Adrenal gland (tissue), 9 donors: ENCODE measurements at regions not wholly inside any gene's neighbourhood (a gene's known extent, or its start where the extent isn't known, plus 50 kb on each side); places are given as distances from the start of the nearest gene placed in this dataset.

Experiments
- DNase-seq, 7 donors: peaks; one replicate each; pipeline ENCODE4 v3.0.0-alpha.2; 2019 to 2020
- H3K27ac ChIP-seq, 5 donors: fragments of 200-600 bp; sonication (generic) in 4 of 5; 1 replicate in 3 of 5; 2 replicates in 2 of 5; pipeline versions ENCODE4 v1.5.1 to v1.8.0; 2016 to 2020; ENCODE audit warnings: mild to moderate bottlenecking in 1 of 5
- H3K27me3 ChIP-seq: fragments of 200-600 bp; 2 replicates; pipeline ENCODE4 v1.8.0; 2021
- H3K36me3 ChIP-seq, 2 donors: fragments of 200-600 bp; replicated peaks in 1 of 2; 1 replicate in 1 of 2; 2 replicates in 1 of 2; pipeline versions ENCODE4 v1.5.1 to v1.8.0; 2018 to 2022
- H3K4me1 ChIP-seq, 2 donors: fragments of 200-600 bp; replicated peaks in 1 of 2; 1 replicate in 1 of 2; 2 replicates in 1 of 2; pipeline versions ENCODE4 v1.5.1 to v1.8.0; 2018 to 2021
- H3K4me3 ChIP-seq, 4 donors: fragments of 200-600 bp; sonication (generic) in 3 of 4; one replicate each; pipeline ENCODE4 v1.5.1; 2016 to 2018
- H3K9me3 ChIP-seq, 3 donors: fragments of 200-600 bp; sonication (generic) in 1 of 3; replicated peaks in 1 of 3; 1 replicate in 2 of 3; 2 replicates in 1 of 3; pipeline versions ENCODE4 v1.5.1 to v1.8.0; 2016 to 2021
- CTCF ChIP-seq, 6 experiments: fragments of 450-650 bp in 4 of 6; fragments of 200-600 bp in 2 of 6; sonication (generic) in 1 of 6; IDR thresholded peaks; 1 replicate in 5 of 6; 2 replicates in 1 of 6; pipeline versions ENCODE4 v1.5.1 to v1.8.0; 2016 to 2021; ENCODE audit warnings: antibody characterized with exemption in 6 of 6, mild to moderate bottlenecking in 2 of 6, moderate library complexity in 1 of 6
- POLR2A ChIP-seq, 2 donors: fragments of 450-650 bp; IDR thresholded peaks; one replicate each; pipeline ENCODE4 v1.6.1; 2017; ENCODE audit warnings: antibody characterized with exemption in 2 of 2, mild to moderate bottlenecking in 2 of 2, moderate library complexity in 1 of 2
- WGBS, 4 donors: extraction: QIAGEN DNeasy Blood & Tissue Kit in 2 of 4; methylation state at CpG; one replicate each; pipeline versions ENCODE4 v1.1.5 to v1.1.7; 2013 to 2017; 5-methylcytosine and 5-hydroxymethylcytosine counted together
- intact Hi-C, 2 donors: fragments of 100-400 bp; cut with DNase I; formaldehyde crosslinking; loops; one replicate each; pipeline versions ENCODE4 v1.14.1 to v1.15.0; 2022 to 2023
- small RNA-seq, 2 donors: library from RNA; depleted of rRNA; stranded (forward); fragments of <200 nt; gene quantifications; one replicate each; pipeline ENCODE3, GENCODE V24; 2016
- donor health status: healthy with polysubstance abuse.
- donor health status: Bipolar disorder and iron deficiency.
- donor health status: DM: yes; HTN: yes; CAD: no.
- donor health status: DM: no; HTN: no; CAD: no.
- donor health status: DM: no; HTN: no; CAD: no.

- Histone ChIP-seq H3K9me3 (no peaks in the 10 kb centered on the region), H3K27me3 (no peaks in the 10 kb centered on the region), H3K4me3 (no peak overlapping the region), H3K36me3 (no peaks in the 10 kb centered on the region), H3K27ac (no peak overlapping the region), H3K4me1 (no peaks in the 10 kb centered on the region)
- TF ChIP-seq POLR2A (IDR thresholded peaks at IDR 0.05) (no peak), CTCF (IDR thresholded peaks at IDR 0.05) (no peak)
- 60 to 81% (median 74%) methylated on average over 5 of the region's 5 CpGs for WGBS, 4 donors
- intact Hi-C loops = no loop called here
- DNase-seq = no peak
These were observed 57.6 kb upstream of the KLHL29 start for GRCh38 chr2:23327416-23327815.

- WGBS, 4 donors = 59 to 83% (median 71%) methylated on average over 3 of the region's 3 CpGs
- Histone ChIP-seq H3K4me3 (no peak overlapping the region), H3K4me1 (no peaks in the 10 kb centered on the region), H3K36me3 (no peaks in the 10 kb centered on the region), H3K27me3 (no peaks in the 10 kb centered on the region), H3K27ac (no peak overlapping the region), H3K9me3 (no peaks in the 10 kb centered on the region)
- intact Hi-C loops = no loop called here
- DNase-seq = no peak
- no peak for TF ChIP-seq POLR2A (IDR thresholded peaks at IDR 0.05)
- TF ChIP-seq CTCF (IDR thresholded peaks at IDR 0.05) = no peak
These were observed 57.1 kb upstream of the KLHL29 start for GRCh38 chr2:23327887-23328286.

GRCh38 chr2:23330214-23330613 is 54.8 kb upstream of the KLHL29 start:
- no peaks in the 10 kb centered on the region for H3K27me3 ChIP-seq
- intact Hi-C loops = no loop called here
- no peaks in the 10 kb centered on the region for H3K9me3 ChIP-seq
- TF ChIP-seq CTCF (IDR thresholded peaks at IDR 0.05) (no peak), POLR2A (IDR thresholded peaks at IDR 0.05) (no peak)
- H3K4me1 ChIP-seq = no peaks in the 10 kb centered on the region
- H3K4me3 ChIP-seq = no peak overlapping the region
- H3K27ac ChIP-seq = no peak overlapping the region
- 32 to 60% (median 47%) methylated on average over 5 of the region's 5 CpGs for WGBS, 4 donors
- DNase-seq = peak in 2 of 7 donors; percentile 6 to 24
- H3K36me3 ChIP-seq = no peaks in the 10 kb centered on the region

Small RNA genes lying in the stretch of these regions (small RNA-seq; reads per million reads assigned to genes)
- 0 reads per million in 2 donors for gene AC099799.1
- gene RN7SL117P = 0 reads per million in 2 donors
- gene RNA5SP87 = 0.33 to 1.3 reads per million in 2 donors
